ENCODE measurements at regions not wholly inside any gene's neighbourhood (a gene's known extent, or its start where the extent isn't known, plus 50 kb on each side); places are given as distances from the start of the nearest gene placed in this dataset.

- TF ChIP-seq, protein P1, sequence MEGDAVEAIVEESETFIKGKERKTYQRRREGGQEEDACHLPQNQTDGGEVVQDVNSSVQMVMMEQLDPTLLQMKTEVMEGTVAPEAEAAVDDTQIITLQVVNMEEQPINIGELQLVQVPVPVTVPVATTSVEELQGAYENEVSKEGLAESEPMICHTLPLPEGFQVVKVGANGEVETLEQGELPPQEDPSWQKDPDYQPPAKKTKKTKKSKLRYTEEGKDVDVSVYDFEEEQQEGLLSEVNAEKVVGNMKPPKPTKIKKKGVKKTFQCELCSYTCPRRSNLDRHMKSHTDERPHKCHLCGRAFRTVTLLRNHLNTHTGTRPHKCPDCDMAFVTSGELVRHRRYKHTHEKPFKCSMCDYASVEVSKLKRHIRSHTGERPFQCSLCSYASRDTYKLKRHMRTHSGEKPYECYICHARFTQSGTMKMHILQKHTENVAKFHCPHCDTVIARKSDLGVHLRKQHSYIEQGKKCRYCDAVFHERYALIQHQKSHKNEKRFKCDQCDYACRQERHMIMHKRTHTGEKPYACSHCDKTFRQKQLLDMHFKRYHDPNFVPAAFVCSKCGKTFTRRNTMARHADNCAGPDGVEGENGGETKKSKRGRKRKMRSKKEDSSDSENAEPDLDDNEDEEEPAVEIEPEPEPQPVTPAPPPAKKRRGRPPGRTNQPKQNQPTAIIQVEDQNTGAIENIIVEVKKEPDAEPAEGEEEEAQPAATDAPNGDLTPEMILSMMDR (conservative IDR thresholded peaks at IDR 0.05 in 1 of 2, IDR thresholded peaks at IDR 0.05 in 1 of 2; ENCODE audit: low read depth in 1 of 2, low read length in 2 of 2) = no peak
- TF ChIP-seq EZH2 (IDR thresholded peaks at IDR 0.05; ENCODE audit: low read length, missing control alignments) = no peak
Measured at GRCh38 chr10:28794986-28795385, 117.7 kb downstream of the BAMBI start.

All from fibroblast of lung (primary cell).